T-helper 1 cell (primary cell): ENCODE measurements at regions not wholly inside any gene's neighbourhood (a gene's known extent, or its start where the extent isn't known, plus 50 kb on each side); places are given as distances from the start of the nearest gene placed in this dataset.

Experiments used
- DNase-seq, 5 donors: peaks; one replicate each; pipeline ENCODE4 v3.0.0-alpha.2; 2012 to 2020

DNA sequence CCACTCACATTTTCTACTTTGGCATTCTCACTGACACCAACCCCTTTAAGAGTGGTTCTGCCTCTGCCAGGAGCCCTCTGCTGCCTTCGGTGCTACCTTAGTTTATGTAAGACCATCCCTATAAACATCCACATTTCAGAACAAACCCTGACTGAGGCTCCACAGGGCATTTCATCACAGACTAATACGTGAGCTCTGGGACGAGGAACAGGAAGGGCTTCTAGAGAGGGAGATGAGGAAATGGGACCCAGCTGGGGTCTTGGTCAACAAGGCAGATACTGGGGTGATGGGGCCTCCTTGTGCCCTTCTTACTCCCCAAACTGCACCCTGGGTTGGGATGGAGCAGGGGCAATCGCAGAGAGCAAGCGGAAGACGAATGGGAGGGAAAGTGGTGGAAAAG, 86.5 kb upstream of the FYN start:
- DNase-seq, result no peak

DNA sequence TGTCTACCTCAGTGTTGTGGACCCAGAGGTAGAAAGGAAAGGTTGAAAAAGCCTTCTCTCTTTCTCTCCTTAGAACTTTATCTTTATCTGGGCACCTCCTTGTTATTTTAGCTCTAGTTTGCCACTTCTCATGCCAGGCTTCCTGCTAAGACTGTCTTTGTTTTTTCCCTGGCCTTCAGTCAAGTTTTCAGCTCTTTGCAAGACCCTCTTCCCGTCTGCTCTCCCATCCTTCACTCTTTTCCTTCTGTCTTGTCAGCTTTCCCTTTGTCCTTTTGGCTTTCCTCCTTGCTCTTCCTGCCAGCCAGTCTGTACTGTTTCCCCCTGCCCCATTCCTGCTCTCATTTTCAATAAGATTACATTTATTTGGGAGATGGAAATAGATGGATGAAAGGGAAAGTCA, 86.8 kb upstream of the CCN6 start:
- DNase-seq, result no peak

DNA sequence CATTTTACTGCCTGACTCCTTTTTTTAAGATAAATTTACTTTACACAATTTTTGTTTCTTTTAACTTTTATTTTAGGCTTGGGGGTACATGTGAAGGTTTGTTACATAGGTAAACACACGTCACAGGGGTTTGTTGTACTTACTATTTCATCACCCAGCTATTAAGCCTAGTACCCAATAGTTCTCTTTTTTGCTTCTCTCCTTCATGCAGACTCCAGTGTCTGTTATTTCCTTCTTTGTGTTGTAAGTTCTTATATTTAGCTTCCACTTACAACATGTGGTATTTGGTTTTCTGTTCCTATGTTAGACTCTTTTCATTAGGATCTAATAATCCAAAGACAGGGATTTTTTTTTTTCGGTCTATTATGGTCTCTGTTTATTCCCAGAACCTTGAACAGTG, 83.5 kb upstream of the CCN6 start:
- DNase-seq, result no peak

DNA sequence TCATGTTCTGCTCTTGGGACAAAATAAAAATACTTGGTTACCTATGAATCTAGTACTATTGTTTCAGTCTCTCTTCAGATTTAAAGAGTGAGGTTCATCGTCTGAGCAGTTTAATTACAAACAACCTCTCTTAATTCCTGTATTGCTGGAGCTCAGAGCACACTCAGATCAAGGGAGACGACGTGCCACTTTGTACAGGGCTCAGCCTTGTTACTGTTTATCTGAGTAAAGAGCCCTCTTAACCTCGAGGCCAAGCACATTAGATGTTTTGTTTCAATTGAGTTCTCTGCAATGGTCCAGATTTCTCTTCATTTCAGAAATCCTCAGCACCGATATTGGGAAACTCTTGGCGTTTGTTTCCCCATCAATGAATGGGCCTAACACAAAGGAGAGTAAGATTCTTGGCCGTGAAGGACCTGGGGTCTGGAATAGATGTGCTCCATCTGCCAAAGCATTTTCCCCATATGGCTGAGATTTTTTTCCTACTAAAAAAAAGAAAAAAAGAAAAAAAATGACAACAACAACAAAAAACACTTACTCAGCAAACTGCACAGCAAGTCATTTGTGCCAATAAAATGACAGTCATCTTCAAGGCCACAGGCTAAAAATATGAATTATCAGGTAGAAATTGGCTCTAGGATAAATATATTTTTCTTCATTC, 82.6 kb upstream of the CCN6 start:
- no peak for DNase-seq

DNA sequence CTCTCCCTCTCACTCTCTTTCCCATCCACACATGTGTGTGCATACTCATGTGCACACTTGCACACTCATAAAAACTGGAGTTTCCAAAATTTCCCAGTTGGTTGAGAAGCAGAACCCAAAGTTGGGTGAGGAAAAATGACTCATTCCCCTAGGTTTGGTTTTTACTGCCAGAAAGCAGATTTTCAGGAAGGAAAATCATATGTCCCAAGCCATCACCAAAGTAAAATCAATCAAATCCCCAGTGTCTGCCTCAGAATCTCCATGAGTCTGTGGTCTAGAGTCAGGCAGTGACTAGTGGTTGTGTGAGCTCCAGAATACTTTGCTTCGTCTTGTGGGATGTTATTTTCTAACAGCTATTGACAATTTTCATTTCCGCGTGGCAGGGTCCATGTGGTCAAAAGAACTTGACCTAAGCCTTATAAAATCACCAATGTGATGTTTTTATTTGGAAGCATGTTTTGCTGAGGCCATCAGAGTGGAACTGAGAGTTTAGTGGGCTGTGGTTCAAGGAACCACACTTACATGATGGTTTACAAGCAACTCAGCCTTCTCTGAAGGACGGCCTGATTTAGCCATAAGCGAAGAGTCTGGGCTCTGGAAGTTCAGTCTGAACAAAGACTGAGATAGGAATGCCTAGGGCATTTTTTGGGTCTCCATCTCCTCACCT, 81.9 kb upstream of the CCN6 start:
- no peak for DNase-seq

DNA sequence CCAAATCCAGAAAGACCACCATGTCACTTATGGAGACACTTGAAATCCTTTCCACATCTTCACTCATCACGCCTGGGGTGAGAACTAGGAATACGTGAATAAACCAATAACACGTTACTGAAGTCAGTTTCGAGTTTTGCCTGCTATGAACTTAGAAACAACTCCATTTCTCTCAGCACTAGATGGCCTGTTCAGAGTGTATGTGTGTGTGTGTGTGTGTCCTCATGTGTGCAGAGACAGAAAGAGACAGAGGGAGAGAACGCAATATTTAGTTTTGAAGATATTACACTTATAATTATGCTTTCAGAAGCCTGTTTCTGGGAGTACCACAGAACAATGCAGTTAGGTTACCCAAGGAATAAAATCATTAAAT, 81.2 kb upstream of the CCN6 start:
- DNase-seq, result no peak

DNA sequence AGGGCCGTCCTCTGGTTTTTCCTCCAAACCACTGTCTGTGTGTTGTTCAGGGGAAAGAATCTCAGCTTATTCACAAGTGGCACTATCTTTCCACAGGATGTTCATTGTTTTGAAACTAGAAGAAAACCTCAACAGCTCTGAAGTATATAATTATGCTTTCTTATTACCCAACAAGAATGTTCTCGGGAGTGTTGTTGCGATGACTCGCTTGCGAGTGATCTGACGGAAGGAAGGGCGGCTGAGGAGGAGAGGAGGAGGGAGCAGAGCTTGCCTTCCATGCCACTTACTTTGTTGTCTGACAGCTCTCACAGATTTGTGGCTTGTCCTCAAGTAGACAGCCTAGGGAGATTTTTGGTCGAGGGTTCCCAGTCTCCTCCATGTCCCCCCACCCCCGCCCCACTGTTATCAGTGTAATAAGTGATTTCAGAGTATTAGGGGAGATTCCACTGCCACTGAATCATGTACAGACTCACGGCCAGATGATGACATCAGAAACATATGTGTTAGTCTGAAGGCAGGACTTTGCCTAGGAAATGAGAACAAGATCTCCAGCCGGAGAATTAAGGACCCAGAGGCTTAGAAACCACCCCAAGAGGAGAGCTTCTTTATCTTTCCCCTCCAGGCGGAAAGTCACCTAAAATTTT, 80.7 kb upstream of the CCN6 start:
- peak; percentile 21 to 77 (median 56) for DNase-seq

DNA sequence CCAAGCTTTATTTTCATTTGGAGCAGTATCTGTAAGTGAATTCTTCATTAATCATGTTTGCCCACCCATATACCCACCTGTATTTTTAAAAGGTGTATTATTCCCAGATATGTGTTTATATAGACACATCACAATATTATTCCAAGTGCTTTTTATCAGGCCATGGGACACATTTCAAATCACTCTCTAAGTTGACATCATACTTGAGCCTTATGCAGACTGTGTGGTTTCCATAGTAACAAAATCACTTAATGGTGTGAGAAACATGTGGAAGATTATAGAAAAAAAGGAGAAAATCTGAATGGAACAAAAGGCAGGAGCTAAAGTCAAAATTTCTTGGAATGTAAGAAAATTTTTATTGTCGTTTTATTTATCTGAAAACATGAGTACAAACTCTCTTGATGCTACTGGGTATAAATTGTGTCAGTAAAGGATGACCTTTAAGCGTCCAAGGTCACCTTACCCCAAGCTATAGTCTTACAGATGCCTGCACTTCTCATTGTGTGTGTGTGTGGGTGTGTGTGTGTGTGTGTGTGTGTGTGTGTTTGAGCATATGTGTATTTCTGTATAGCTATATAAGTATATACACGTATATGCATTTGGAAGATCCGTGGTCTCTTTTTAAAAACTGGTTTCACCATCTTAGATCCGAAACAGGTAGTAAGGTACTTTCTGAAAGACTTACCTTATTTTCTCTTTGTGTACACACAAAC, 79.8 kb upstream of the CCN6 start:
- no peak for DNase-seq

DNA sequence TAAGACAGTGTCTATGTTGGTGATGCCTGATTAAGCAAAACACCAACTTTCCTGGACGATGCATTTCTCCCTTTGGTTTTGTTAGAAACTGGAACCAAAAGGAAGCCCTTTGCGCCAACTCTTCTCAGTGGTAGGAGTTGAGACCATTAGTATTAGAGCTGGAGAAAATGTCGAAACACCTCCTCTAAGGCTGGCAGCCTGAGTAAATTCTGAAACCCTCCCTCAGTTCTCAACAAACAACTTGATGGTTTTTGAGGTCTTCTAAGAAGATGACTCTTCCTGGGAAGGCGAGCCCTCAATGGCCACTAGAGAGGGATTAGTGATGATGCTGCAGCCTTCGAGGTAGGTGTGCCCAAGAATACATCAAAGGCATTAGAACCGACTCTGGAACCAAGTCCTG, 78.4 kb upstream of the CCN6 start:
- DNase-seq, result no peak

DNA sequence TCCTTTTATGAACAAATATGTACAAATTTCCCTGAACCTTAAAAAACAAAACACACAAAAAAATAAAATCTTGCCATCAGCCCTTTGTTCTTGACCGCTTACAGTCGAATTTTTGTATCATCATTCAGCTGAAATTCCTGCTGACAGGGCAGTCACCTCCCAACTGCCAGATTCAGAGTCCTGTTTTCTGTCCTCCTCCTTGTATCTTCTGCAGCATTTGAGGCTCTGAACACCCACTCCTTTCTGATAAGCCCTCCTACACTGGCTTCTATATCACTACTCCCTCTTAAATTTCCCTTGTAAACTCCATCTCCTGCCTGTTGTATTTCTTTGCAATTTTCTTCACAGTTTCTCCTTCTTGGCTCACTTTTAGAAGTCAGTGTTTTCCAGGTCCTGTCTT, 77.8 kb upstream of the CCN6 start:
- DNase-seq, result no peak

DNA sequence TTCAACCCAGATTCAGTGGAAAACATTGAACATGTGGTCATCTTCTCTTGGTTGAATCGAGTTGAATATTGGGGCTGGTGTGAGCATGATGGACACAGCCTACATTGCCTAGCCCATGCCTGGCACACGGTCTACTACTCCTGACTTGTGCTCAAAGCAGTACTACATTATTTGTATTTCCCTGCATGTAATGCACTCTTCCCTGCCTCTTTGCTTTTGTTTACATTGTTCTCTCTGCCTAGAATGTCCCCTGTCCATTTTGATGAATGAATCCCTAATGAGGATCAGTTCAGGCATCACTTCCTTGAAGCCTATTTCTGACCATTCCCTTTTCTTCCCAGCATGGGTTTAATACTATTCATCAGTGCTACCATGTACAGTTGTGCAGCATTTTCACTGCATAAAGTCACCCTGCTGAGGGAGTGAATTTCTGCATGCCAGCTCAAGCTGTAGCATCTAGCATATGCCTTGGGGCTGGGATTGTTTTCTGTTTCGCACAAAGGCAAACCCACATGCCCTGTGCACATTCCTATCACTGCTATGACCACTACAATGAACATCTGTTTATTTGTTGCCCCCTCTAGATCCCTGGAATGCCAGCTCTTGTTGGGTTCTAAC, 75.3 kb upstream of the CCN6 start:
- DNase-seq, result no peak

DNA sequence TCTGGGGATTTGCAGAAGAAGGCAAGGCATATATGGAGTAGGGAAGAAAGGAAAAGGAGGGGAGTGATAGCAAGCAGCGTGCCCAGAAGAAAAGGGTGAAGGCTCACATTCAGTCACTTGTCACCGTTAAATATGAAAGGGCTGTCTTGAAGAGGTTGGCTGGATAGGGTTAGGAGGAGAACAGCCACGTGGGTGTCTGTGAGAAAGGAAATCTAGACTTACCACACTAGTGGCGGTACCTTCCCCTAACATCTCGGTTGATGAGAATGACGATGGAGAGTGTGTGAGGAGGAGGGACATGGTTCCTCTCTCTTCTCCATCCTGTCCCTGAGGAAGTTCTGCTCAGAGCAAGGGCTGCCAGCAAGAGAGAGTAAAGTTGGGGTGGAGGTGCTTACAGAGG, 74.3 kb upstream of the CCN6 start:
- DNase-seq, result no peak

DNA sequence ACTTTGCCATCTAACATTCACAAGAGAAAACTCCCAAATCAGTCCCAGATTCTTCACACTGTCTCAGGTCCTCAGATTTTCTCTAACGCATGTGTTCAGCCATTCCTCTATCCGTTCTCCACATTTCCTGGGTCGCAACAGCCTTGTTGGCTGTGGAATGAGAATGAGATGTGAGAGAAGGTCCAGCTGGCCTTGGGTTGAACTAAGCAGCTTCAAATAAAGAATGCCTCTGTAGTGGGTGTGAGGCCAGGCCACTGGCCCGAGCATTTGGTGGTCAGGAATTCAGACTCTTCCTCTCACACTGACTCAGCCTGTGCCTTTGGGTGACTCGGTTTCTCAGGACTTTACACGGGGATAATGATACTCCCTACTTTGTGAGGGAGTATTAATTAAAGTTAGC, 73.8 kb upstream of the CCN6 start:
- DNase-seq, result no peak

DNA sequence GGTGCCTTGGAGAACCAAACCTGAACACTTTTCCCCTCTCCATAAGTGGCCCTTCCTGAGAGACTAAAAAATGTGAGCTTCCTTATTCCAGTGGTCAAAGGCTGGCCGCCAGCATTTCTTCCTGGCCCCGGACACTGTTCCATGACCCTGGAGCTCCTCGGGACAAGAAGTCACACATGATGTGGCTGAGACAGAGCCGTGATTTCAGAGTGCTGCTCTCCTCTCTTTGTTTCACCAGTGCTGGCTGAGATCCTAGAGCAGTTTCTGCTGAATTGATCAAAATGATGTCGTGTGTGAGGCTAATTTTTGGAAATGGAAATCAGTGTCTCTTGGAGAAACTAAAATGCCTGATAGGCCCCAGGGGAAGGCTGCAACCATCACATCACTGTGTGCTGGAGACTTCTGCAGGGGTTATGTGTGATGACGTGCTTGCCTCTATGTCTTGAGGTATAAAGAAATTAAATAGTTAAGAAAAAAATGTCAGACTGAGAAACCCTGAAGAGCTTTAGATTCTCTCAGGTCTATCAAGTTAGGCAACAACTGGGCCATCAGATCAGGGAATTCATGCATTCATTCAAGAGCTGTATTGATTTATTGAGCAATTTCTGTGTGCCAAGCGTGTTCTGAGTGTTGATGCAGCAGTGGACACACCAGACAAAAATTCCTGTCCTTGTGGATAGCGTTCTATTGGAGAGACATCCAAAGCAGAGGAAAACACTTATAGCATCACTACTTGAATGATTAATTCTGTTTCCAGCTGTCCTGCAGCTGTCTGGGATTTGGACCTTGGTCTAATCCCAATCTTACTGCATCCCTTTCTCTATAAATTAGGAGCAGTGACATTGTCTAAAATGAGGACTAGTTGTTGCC, 72.7 kb upstream of the CCN6 start:
- no peak for DNase-seq

DNA sequence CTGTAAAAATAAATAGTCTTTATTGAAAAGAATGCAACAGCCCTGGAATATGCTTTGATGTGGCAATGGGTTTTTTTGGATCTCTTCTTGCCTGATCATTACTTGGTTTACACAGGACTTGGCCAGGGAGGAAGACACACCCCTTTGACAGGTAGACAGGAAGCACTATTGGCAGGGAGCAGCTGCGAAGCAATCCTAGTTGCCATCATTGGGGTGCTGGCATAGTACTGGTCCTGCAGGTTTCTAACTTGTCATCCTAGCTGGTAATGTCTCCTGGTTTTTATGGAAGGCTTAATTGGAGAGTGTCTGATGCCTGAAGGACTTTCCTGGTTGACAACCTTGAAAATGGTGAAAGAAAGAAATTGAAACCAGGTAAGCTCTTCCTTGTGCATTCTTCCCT, 71.2 kb upstream of the CCN6 start:
- no peak for DNase-seq

DNA sequence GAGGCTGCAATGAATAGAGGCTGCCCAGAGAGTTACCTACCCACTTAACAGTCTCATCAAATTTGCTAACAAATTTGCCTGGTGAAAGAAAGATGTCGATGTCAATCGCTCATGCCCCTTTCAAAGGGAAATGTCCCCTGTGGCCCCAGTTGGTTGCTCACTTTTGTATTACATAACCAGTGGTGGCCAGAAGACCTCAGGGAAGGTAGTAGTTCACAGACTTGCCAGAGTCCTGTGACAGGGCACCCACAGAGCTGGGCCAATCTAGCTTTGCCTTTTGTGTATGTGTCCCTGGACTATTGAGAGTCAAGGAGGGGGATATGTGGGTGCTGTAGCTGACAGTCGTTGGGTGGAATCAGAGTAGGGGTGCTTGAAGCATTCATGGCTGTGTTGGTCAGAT, 70.7 kb upstream of the CCN6 start:
- no peak for DNase-seq

DNA sequence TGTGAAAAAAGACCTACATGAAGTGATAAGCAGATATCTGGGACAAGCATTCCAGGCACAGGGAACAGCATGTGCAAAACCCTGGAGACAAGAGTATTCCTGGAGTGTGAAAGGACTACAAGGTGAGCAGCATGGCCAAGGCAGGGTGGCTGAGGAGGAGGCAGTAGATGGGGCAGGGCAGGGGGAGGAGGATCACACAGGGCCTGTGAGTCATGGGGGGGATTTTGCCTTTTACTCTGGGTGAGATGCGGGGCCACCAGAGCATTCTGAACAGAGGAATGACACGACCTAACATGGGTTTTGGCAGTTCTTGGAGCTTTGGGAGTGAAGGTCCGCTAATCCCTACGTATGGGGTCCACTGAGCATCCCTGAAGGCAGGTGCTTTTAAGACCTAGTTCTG, 69.8 kb upstream of the CCN6 start:
- DNase-seq, result no peak

DNA sequence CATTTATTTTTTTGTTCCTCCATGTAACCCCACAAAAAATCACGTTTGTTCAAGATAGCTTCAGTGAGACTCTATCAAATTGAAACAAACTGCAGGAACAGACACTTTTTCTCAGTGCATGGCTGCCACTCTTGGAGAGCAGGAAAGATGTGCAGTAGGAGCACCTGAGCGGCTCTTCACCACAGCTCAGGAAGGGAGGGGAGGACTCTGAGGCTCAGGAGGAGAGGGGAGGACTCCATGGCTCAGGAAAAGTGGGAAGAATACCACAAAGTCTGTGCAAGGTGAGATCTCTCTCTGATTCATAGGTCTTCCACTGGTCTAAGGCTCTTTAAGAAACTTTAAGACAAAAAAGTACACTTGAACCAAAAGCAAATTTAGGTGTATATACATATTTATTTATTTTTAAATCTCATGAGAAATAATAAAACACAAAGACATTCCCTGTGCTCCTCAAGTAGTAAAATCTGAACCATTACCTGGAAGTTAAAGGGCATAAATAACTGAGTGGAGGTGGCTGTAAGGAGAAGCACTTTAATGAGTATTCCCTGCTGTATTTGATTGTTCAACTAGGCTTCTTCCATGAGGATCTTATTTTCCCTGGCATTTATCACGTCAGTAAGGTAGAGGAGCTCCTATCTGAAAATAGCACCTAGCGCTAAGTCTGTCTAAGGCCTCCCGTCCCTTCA, 69.2 kb upstream of the CCN6 start:
- no peak for DNase-seq

DNA sequence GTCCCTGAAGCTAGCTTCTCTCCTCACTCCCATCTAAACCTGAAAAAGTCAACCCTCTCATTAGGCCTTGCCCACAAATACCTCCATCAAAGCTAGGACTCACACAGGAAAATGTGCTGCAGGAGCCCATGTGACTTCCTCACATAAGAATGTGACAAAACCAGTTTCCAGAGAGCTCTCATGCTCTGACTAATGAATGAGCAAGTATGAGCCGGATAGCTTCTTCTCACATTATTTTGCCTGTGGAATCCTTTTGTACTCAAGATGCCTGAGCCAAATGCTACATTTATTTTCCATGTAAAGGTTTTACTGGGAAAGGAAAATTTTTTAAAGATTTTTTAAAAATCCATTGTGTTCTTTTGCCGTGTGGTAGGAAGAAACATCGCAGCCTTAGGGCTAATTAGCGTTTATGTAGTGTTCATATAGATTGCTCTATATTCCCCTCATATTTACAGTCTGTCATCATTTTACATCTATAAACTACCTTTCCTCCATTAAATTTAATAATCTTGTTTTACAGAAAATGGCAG, 68.6 kb upstream of the CCN6 start:
- DNase-seq, result peak in 1 of 5 donors; percentile 64

DNA sequence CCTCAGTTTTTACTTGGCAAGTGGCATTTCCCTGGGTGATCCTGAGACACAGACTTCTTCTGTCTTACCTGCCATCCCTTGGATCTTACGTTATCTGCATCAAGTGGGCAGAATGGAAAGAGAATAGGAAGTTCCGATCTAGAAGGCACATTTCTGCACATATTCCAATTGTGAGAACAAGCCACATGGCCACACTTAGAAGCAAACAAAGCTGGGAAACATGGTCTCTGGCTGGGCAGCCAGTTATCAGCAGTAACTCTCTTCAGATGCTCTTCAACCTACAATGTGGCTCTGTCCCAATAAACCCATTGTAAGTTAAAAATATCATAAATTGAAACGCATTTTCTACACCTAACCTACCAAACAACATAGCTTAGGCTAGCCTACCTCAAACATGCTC, 67.3 kb upstream of the CCN6 start:
- no peak for DNase-seq

DNA sequence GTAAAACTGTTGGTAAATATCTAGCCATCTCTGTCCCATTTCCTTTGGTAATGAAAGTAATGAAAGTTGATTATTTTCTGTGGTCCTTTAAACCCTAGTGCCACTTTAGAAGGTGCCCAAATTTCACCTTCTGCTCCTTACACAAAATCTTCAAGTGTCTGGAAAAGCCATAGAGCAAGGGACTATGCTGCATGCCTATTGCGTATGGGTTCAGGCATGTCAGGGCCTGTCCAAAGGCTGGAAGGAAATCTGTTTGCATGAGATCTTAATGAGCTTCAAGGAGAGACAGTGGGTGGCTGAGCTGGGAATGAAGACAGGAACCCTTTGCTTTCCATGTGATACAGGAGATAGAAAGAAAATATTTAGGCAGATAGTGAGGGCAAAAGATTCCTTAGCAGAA, 66.6 kb upstream of the CCN6 start:
- DNase-seq, result no peak

DNA sequence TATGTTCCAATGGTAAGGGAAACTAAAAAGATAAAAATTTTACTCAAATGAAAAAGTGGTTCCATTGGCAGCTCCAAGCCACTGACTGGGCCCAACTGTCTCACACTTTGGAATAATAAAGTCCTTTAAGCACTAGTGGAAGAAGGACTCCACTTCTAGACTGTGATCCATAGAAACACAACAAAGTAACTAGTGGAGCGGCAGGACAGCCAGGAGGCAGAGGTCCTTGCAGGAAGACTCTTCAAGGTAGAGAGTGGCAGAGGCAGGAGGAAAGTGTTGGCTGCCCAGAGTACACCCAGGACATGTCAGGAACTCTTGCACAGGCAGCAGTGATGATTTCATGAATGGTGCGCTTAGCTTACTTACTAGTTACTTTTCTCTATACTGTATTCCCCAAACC, 65.0 kb upstream of the CCN6 start:
- DNase-seq, result no peak
